ENCODE measurements at regions not wholly inside any gene's neighbourhood (a gene's known extent, or its start where the extent isn't known, plus 50 kb on each side); places are given as distances from the start of the nearest gene placed in this dataset.
"Not testable (repeated sequence)": the region's sequence is repeated elsewhere in the genome, so short reads cannot be mapped to it uniquely, and the experiment has no call there.

GRCh38 chr1:829324-829723, 94.4 kb upstream of the SAMD11 start:
- H3K4me1 ChIP-seq (replicated peaks in 1 of 4; ENCODE audit: control insufficient read depth in 3 of 4, insufficient read depth in 4 of 4, low read length in 3 of 4); H3K4me2 ChIP-seq (ENCODE audit: insufficient read depth in 1 of 2, low read depth in 2 of 2, low read length in 2 of 2); H3K9me3 ChIP-seq (ENCODE audit: insufficient read depth in 2 of 2, low read depth in 1 of 2, low read length in 1 of 2); H3K14ac ChIP-seq (ENCODE audit: insufficient read length); H4K20me1 ChIP-seq (replicated peaks in 1 of 2; ENCODE audit: control insufficient read depth in 1 of 2, insufficient read depth in 2 of 2, low read length in 2 of 2); H3K56ac ChIP-seq (replicated peaks; ENCODE audit: insufficient read length, low read depth, low read length); FAIRE-seq; H2BK12ac ChIP-seq (ENCODE audit: low read depth, low read length); H3K27ac ChIP-seq (ENCODE audit: low read depth, low read length); CTCF ChIA-PET (ENCODE audit: partially characterized antibody); H2AK5ac ChIP-seq (ENCODE audit: low read depth, low read length); H3K4ac ChIP-seq (replicated peaks; ENCODE audit: insufficient read length, low read depth, low read length); H2AFZ ChIP-seq (ENCODE audit: low read length); H3K4me3 ChIP-seq (ENCODE audit: extremely low read depth in 1 of 4, insufficient read depth in 2 of 4, low read depth in 3 of 4, low read length in 4 of 4); H3K23ac ChIP-seq (ENCODE audit: insufficient read length); DNase-seq (ENCODE audit: low read depth in 1 of 2, low spot score in 2 of 2); H2BK15ac ChIP-seq (ENCODE audit: low read length); H2BK5ac ChIP-seq (ENCODE audit: low read depth, low read length); H3K79me2 ChIP-seq (ENCODE audit: control insufficient read depth in 1 of 2, insufficient read depth in 2 of 2, low read length in 2 of 2); H4K5ac ChIP-seq (ENCODE audit: insufficient read length, low read depth, low read length); H3K23me2 ChIP-seq (ENCODE audit: low read depth, low read length); POLR2A ChIA-PET (ENCODE audit: partially characterized antibody); H3K27me3 ChIP-seq (replicated peaks in 1 of 4; ENCODE audit: control insufficient read depth in 3 of 4, extremely low read depth in 1 of 4, insufficient read depth in 3 of 4, low read length in 3 of 4); H3K18ac ChIP-seq (ENCODE audit: extremely low read depth, low read length); H2BK20ac ChIP-seq (ENCODE audit: low read length); H2BK120ac ChIP-seq (replicated peaks; ENCODE audit: low read depth, low read length); H3K36me3 ChIP-seq (ENCODE audit: control insufficient read depth in 2 of 4, insufficient read depth in 4 of 4, low read length in 3 of 4); H3K9ac ChIP-seq (replicated peaks in 1 of 4; ENCODE audit: extremely low read depth in 1 of 4, low read depth in 3 of 4, low read length in 3 of 4); H3K79me1 ChIP-seq (ENCODE audit: low read depth, low read length); H4K91ac ChIP-seq (replicated peaks; ENCODE audit: insufficient read length, low read length); H4K8ac ChIP-seq (ENCODE audit: extremely low read depth, insufficient read depth, low read length): not testable (repeated sequence)
- 96% methylated on average over 3 of the region's 3 CpGs; no CpG with 5 or more reads in 1 of the 2 experiments for WGBS, 2 experiments (ENCODE audit: extremely low coverage in 1 of 2, insufficient coverage in 1 of 2, insufficient read length in 1 of 2, insufficient replicate concordance in 2 of 2, low coverage in 1 of 2, low lambda C conversion rate in 2 of 2, missing lambda C conversion rate in 1 of 2)

- H2BK5ac ChIP-seq (ENCODE audit: low read depth, low read length); H2BK15ac ChIP-seq (ENCODE audit: low read length); H4K20me1 ChIP-seq (replicated peaks in 1 of 2; ENCODE audit: control insufficient read depth in 1 of 2, insufficient read depth in 2 of 2, low read length in 2 of 2); H2AFZ ChIP-seq (ENCODE audit: low read length); H3K23me2 ChIP-seq (ENCODE audit: low read depth, low read length); H3K79me2 ChIP-seq (ENCODE audit: control insufficient read depth in 1 of 2, insufficient read depth in 2 of 2, low read length in 2 of 2); H3K4ac ChIP-seq (replicated peaks; ENCODE audit: insufficient read length, low read depth, low read length); H3K56ac ChIP-seq (replicated peaks; ENCODE audit: insufficient read length, low read depth, low read length); H4K91ac ChIP-seq (replicated peaks; ENCODE audit: insufficient read length, low read length); CTCF ChIA-PET (ENCODE audit: partially characterized antibody); H3K4me2 ChIP-seq (ENCODE audit: insufficient read depth in 1 of 2, low read depth in 2 of 2, low read length in 2 of 2); H2BK120ac ChIP-seq (replicated peaks; ENCODE audit: low read depth, low read length); H2AK5ac ChIP-seq (ENCODE audit: low read depth, low read length); H3K9ac ChIP-seq (replicated peaks in 1 of 4; ENCODE audit: extremely low read depth in 1 of 4, low read depth in 3 of 4, low read length in 3 of 4); H3K14ac ChIP-seq (ENCODE audit: insufficient read length); H3K18ac ChIP-seq (ENCODE audit: extremely low read depth, low read length); H2BK12ac ChIP-seq (ENCODE audit: low read depth, low read length); H3K27me3 ChIP-seq (replicated peaks in 1 of 4; ENCODE audit: control insufficient read depth in 3 of 4, extremely low read depth in 1 of 4, insufficient read depth in 3 of 4, low read length in 3 of 4); H3K79me1 ChIP-seq (ENCODE audit: low read depth, low read length); H4K8ac ChIP-seq (ENCODE audit: extremely low read depth, insufficient read depth, low read length); POLR2A ChIA-PET (ENCODE audit: partially characterized antibody); H2BK20ac ChIP-seq (ENCODE audit: low read length); DNase-seq (ENCODE audit: low read depth in 1 of 2, low spot score in 2 of 2); H3K27ac ChIP-seq (ENCODE audit: low read depth, low read length); H3K23ac ChIP-seq (ENCODE audit: insufficient read length); H3K9me3 ChIP-seq (ENCODE audit: insufficient read depth in 2 of 2, low read depth in 1 of 2, low read length in 1 of 2); H4K5ac ChIP-seq (ENCODE audit: insufficient read length, low read depth, low read length); FAIRE-seq; H3K4me3 ChIP-seq (ENCODE audit: extremely low read depth in 1 of 4, insufficient read depth in 2 of 4, low read depth in 3 of 4, low read length in 4 of 4); H3K4me1 ChIP-seq (replicated peaks in 1 of 4; ENCODE audit: control insufficient read depth in 3 of 4, insufficient read depth in 4 of 4, low read length in 3 of 4); H3K36me3 ChIP-seq (ENCODE audit: control insufficient read depth in 2 of 4, insufficient read depth in 4 of 4, low read length in 3 of 4): not testable (repeated sequence)
- 83% methylated on average over 5 of the region's 5 CpGs; no CpG with 5 or more reads in 1 of the 2 experiments for WGBS, 2 experiments (ENCODE audit: extremely low coverage in 1 of 2, insufficient coverage in 1 of 2, insufficient read length in 1 of 2, insufficient replicate concordance in 2 of 2, low coverage in 1 of 2, low lambda C conversion rate in 2 of 2, missing lambda C conversion rate in 1 of 2)
These were observed 93.8 kb upstream of the SAMD11 start for GRCh38 chr1:829932-830331.

Measured in H1 (cell line).